ENCODE measurements at regions not wholly inside any gene's neighbourhood (a gene's known extent, or its start where the extent isn't known, plus 50 kb on each side); places are given as distances from the start of the nearest gene placed in this dataset.

DNA sequence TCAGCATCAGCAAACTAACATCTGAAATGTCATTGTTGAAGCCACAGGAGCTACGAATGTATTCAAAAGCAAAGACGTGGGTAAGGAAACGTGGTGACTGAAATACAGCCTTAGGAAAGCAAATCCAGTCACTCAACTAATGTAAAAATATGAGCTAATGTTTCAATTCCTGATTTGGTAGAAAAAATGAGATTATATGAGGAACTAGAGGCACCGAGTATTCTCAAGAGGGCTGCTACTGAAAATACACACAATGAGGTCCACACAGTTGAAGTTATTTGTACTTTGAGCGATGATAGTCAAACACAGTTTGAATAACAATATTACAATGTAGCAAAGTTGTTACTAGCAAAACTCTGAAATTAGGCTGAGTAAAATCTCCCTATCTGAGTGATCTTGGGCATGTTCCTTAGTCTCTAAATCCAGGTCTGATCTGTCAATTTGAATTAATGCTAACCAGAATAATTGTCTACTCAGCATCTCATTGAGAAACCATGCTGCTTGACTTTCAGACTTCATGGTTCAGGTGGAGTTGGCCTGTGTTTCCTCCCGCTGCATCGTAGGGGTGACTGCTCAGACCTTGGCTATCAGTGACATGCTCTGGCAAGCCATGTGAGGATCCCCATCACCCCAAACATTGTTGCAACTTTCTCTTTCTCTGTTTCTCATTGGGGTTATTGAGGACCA, 467.1 kb upstream of the SOX5 start:
- TF ChIP-seq POLR2AphosphoS5 (IDR thresholded peaks at IDR 0.05; ENCODE audit: low read depth, low read length) (no peak), SRF (IDR thresholded peaks at IDR 0.05; ENCODE audit: low read depth) (no peak), JUND (IDR thresholded peaks at IDR 0.05) (no peak), EZH2 (IDR thresholded peaks at IDR 0.05) (no peak), POLR2A (IDR thresholded peaks at IDR 0.05; ENCODE audit: borderline replicate concordance, extremely low read depth, insufficient read depth, insufficient read length) (no peak), YY1 (IDR thresholded peaks at IDR 0.05; ENCODE audit: extremely low read depth, insufficient replicate concordance, low read depth, low read length) (no peak), TCF7L2 (IDR thresholded peaks at IDR 0.05; ENCODE audit: borderline replicate concordance, extremely low read depth, insufficient read depth, insufficient read length) (no peak), EZH2phosphoT487 (IDR thresholded peaks at IDR 0.05; ENCODE audit: borderline replicate concordance) (no peak), ZFX (IDR thresholded peaks at IDR 0.05) (no peak), SIN3A (IDR thresholded peaks at IDR 0.05; ENCODE audit: low read depth) (no peak)
- TF ChIP-seq, protein P1, sequence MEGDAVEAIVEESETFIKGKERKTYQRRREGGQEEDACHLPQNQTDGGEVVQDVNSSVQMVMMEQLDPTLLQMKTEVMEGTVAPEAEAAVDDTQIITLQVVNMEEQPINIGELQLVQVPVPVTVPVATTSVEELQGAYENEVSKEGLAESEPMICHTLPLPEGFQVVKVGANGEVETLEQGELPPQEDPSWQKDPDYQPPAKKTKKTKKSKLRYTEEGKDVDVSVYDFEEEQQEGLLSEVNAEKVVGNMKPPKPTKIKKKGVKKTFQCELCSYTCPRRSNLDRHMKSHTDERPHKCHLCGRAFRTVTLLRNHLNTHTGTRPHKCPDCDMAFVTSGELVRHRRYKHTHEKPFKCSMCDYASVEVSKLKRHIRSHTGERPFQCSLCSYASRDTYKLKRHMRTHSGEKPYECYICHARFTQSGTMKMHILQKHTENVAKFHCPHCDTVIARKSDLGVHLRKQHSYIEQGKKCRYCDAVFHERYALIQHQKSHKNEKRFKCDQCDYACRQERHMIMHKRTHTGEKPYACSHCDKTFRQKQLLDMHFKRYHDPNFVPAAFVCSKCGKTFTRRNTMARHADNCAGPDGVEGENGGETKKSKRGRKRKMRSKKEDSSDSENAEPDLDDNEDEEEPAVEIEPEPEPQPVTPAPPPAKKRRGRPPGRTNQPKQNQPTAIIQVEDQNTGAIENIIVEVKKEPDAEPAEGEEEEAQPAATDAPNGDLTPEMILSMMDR (IDR thresholded peaks at IDR 0.05 in 2 of 3, conservative IDR thresholded peaks at IDR 0.05 in 1 of 3; ENCODE audit: borderline replicate concordance in 1 of 3, insufficient read depth in 1 of 3, low read depth in 2 of 3, low read length in 2 of 3), result no peak

All from HCT116 (cell line).